ENCODE measurements at regions not wholly inside any gene's neighbourhood (a gene's known extent, or its start where the extent isn't known, plus 50 kb on each side); places are given as distances from the start of the nearest gene placed in this dataset.

GRCh38 chr3:177525414-177525813, 328.1 kb upstream of the TBL1XR1 start:
- TF ChIP-seq CTCF (IDR thresholded peaks at IDR 0.05; ENCODE audit: low read depth, low read length, poor library complexity, severe bottlenecking) (no peak), EZH2phosphoT487 (IDR thresholded peaks at IDR 0.05; ENCODE audit: borderline replicate concordance, low read length) (no peak)
